ENCODE measurements at regions not wholly inside any gene's neighbourhood (a gene's known extent, or its start where the extent isn't known, plus 50 kb on each side); places are given as distances from the start of the nearest gene placed in this dataset.
A peak's percentile ranks its signal among the peaks of the same experiment; 100 is the strongest.
"Not testable (repeated sequence)": the region's sequence is repeated elsewhere in the genome, so short reads cannot be mapped to it uniquely, and the experiment has no call there.

- DNase-seq (ENCODE audit: low spot score): no peak
Measured at GRCh38 chr7:42561797-42562196, 324.8 kb upstream of the GLI3 start.

GRCh38 chr7:42560866-42561265 lies 323.9 kb upstream of the GLI3 start:
- DNase-seq (ENCODE audit: low spot score): no peak

GRCh38 chr7:42554932-42555331 lies 317.9 kb upstream of the GLI3 start:
- not testable (repeated sequence) for DNase-seq (ENCODE audit: low spot score)

GRCh38 chr7:42552227-42552626 lies 315.2 kb upstream of the GLI3 start:
- DNase-seq (ENCODE audit: low spot score): no peak

- no peak for DNase-seq (ENCODE audit: low spot score)
Measured at GRCh38 chr7:42550706-42551470, 313.9 kb upstream of the GLI3 start.

- DNase-seq (ENCODE audit: low spot score): no peak
Measured at GRCh38 chr7:42549866-42550485, 313.0 kb upstream of the GLI3 start.

GRCh38 chr7:42548816-42549611 lies 312.0 kb upstream of the GLI3 start:
- DNase-seq (ENCODE audit: low spot score): no peak

GRCh38 chr7:42545049-42545724 lies 308.2 kb upstream of the GLI3 start:
- no peak for DNase-seq (ENCODE audit: low spot score)

GRCh38 chr7:42543953-42544352 lies 306.9 kb upstream of the GLI3 start:
- no peak for DNase-seq (ENCODE audit: low spot score)

- DNase-seq (ENCODE audit: low spot score): not testable (repeated sequence)
Measured at GRCh38 chr7:42542446-42542845, 305.4 kb upstream of the GLI3 start.

GRCh38 chr7:42534441-42534840 lies 297.4 kb upstream of the GLI3 start:
- no peak for DNase-seq (ENCODE audit: low spot score)

GRCh38 chr7:42527004-42527403 lies 290.0 kb upstream of the GLI3 start:
- DNase-seq (ENCODE audit: low spot score): no peak

- no peak for DNase-seq (ENCODE audit: low spot score)
Measured at GRCh38 chr7:42522227-42522991, 285.4 kb upstream of the GLI3 start.

- no peak for DNase-seq (ENCODE audit: low spot score)
Measured at GRCh38 chr7:42511027-42511426, 274.0 kb upstream of the GLI3 start.

- no peak for DNase-seq (ENCODE audit: low spot score)
Measured at GRCh38 chr7:42506097-42506496, 269.1 kb upstream of the GLI3 start.

- no peak for DNase-seq (ENCODE audit: low spot score)
Measured at GRCh38 chr7:42502022-42502421, 265.0 kb upstream of the GLI3 start.

GRCh38 chr7:42495256-42495655 lies 258.2 kb upstream of the GLI3 start:
- no peak for DNase-seq (ENCODE audit: low spot score)

GRCh38 chr7:42494736-42495135 lies 257.7 kb upstream of the GLI3 start:
- no peak for DNase-seq (ENCODE audit: low spot score)

- no peak for DNase-seq (ENCODE audit: low spot score)
Measured at GRCh38 chr7:42494199-42494710, 257.2 kb upstream of the GLI3 start.

- peak; percentile 92 for DNase-seq (ENCODE audit: low spot score)
Measured at GRCh38 chr7:42493436-42494198, 256.6 kb upstream of the GLI3 start.

GRCh38 chr7:42492920-42493319 lies 255.9 kb upstream of the GLI3 start:
- DNase-seq (ENCODE audit: low spot score): no peak
